ENCODE measurements at regions not wholly inside any gene's neighbourhood (a gene's known extent, or its start where the extent isn't known, plus 50 kb on each side); places are given as distances from the start of the nearest gene placed in this dataset.
"Not testable (repeated sequence)": the region's sequence is repeated elsewhere in the genome, so short reads cannot be mapped to it uniquely, and the experiment has no call there.

DNA sequence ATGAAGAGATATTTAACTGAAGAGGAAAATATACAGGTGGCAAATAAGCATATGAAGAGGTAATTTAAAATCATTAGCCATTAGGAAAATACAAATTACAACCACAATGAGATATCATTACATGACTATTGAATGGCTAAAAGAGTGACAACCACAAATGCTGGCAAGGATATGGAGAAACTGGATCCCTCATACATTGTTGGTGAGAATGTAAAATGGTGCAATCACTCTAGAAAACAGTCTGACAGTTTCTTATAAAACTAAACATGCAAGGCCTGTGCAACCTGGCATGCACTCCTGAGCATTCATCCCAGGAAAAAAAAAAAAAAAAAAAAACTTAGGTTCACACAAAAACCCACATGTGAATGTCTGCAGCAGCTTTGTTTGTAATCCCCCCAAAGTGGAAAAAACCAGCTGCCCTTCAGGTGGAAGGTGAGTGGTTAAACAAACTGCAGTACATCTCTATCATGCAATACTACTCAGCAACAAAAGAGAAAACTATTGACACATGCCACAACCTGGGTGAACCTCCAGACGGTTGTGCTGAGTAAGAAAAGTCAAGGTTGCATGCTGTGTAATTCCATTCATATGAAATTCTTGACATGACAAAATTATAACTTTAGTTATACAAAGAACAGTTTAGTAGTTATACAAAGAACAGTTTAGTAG is 189.2 kb upstream of the IRF2BP2 start:
- H3K4me1 Mint-ChIP-seq (ENCODE audit: unreplicated experiment); DNase-seq (ENCODE audit: low spot score); H3K36me3 Mint-ChIP-seq (ENCODE audit: low read depth, unreplicated experiment); H3K4me3 Mint-ChIP-seq (ENCODE audit: unreplicated experiment); H3K27ac Mint-ChIP-seq (ENCODE audit: unreplicated experiment); H3K27me3 Mint-ChIP-seq (ENCODE audit: unreplicated experiment); H3K9me3 Mint-ChIP-seq (ENCODE audit: unreplicated experiment): not testable (repeated sequence)

DNA sequence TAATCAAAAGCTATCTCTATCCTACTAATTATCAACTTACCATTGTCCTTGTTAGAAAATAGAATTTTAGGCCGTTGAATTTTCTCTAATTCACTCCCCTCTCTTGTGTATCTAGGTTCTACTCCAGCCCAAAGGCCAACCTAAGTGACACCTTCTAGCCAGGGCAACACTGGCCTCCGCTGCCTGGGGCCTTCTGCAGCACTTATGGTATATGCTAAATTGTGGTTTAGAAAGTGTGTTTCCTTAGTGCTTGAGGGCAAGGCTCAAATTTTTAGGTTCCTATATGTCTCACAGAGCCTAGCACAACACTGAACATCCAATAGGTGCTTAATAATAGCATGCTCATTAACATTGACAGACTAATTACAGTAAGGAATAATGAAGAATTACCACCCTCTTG is 187.2 kb upstream of the IRF2BP2 start:
- H3K27ac Mint-ChIP-seq (ENCODE audit: unreplicated experiment); H3K4me1 Mint-ChIP-seq (ENCODE audit: unreplicated experiment); H3K36me3 Mint-ChIP-seq (ENCODE audit: low read depth, unreplicated experiment); DNase-seq (ENCODE audit: low spot score); H3K4me3 Mint-ChIP-seq (ENCODE audit: unreplicated experiment); H3K9me3 Mint-ChIP-seq (ENCODE audit: unreplicated experiment); H3K27me3 Mint-ChIP-seq (ENCODE audit: unreplicated experiment): not testable (repeated sequence)

DNA sequence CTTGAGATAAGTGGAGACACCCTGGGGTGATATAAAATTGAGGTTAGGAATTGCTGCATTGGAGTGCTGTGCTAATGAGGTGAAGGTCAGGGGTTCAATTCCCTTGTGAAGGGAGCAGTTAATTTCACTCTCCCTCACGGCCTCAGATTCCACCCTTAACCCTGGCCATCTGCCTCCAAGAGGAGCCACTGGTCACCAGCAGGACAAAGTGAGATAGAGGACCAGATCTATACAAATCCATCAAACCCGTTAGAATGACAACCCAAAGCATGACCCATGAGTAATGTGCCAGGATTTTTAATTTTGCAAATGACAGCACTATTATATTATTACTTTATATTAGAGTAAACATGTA is 186.4 kb upstream of the IRF2BP2 start:
- H3K4me3 Mint-ChIP-seq (ENCODE audit: unreplicated experiment); H3K36me3 Mint-ChIP-seq (ENCODE audit: low read depth, unreplicated experiment); H3K27ac Mint-ChIP-seq (ENCODE audit: unreplicated experiment); H3K9me3 Mint-ChIP-seq (ENCODE audit: unreplicated experiment); H3K4me1 Mint-ChIP-seq (ENCODE audit: unreplicated experiment); H3K27me3 Mint-ChIP-seq (ENCODE audit: unreplicated experiment); DNase-seq (ENCODE audit: low spot score): not testable (repeated sequence)

DNA sequence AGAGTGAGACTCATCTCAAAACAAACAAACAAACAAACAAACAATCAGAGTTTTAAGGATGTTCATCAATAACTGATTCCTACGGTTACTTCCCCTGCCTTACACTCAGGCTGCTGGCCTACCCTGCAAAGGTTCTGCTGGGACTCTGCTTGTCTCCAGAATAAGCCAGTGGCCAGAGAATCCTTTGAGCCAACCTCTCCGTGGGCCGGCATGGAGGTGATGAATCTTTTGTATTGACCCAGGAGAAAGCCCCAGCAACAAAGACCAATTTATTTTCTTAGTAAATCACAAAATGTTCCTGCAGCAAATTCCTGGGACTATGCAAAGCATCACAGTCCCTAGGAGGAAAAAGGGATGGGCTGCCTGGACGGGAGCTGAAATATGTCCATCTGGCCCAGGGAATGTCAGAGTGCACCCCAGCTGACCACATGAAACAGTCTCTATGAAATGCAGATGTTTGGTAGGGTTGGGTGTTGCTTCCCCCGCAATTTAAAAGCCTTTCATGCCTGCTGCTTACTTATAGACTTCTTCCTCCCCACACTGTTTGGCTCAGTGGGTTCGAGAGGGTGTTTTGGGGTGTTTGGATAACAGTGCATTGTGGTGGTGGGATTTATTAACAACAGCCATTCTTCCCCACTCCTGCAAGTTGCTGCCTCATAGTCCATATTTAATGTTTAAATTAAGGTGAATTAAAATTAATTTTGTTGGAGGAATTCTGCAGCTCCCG is 185.9 kb upstream of the IRF2BP2 start:
- H3K27ac Mint-ChIP-seq (ENCODE audit: unreplicated experiment); H3K9me3 Mint-ChIP-seq (ENCODE audit: unreplicated experiment); H3K4me1 Mint-ChIP-seq (ENCODE audit: unreplicated experiment); H3K36me3 Mint-ChIP-seq (ENCODE audit: low read depth, unreplicated experiment); DNase-seq (ENCODE audit: low spot score); H3K4me3 Mint-ChIP-seq (ENCODE audit: unreplicated experiment); H3K27me3 Mint-ChIP-seq (ENCODE audit: unreplicated experiment): not testable (repeated sequence)

DNA sequence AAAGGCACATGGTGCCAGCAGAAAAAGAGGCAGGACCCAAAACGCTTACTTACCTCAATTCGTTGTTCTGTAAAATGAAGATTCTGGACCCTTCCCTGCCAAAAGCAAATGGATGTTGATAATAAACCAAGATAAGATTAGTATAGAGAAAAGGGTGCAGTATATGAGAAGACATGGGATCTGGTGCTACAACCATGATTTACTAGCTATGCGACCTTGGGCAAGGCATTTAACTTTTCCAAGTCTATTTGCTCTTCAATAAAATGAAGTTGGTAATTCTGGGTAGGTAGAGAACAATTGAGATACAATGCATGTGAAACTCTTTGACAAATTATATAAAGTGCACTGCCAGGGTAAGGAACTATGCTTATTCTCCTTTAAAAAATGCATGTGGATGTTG is 185.0 kb upstream of the IRF2BP2 start:
- not testable (repeated sequence) for H3K4me1 Mint-ChIP-seq (ENCODE audit: unreplicated experiment); H3K27me3 Mint-ChIP-seq (ENCODE audit: unreplicated experiment); DNase-seq (ENCODE audit: low spot score); H3K36me3 Mint-ChIP-seq (ENCODE audit: low read depth, unreplicated experiment); H3K9me3 Mint-ChIP-seq (ENCODE audit: unreplicated experiment); H3K27ac Mint-ChIP-seq (ENCODE audit: unreplicated experiment); H3K4me3 Mint-ChIP-seq (ENCODE audit: unreplicated experiment)

DNA sequence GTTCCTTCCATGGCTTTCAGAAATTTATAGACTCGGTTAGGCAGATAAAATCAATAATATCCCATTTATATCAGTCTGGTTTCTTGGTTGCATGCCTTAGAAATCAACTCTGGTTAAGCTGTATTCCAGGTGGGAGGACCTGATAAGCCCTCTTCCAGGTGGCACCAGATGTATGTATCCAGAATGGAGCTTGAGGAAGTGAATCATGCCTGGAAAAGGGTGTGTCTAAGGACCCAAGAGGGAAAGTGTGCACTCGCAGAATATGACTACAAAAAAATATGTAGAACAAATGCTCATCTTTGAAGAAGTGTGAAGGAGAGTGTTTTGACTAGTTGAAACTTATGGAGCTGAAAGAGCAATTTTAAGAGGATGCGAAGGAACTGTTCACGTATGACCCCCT is 184.5 kb upstream of the IRF2BP2 start:
- not testable (repeated sequence) for H3K27ac Mint-ChIP-seq (ENCODE audit: unreplicated experiment); H3K9me3 Mint-ChIP-seq (ENCODE audit: unreplicated experiment); H3K36me3 Mint-ChIP-seq (ENCODE audit: low read depth, unreplicated experiment); H3K4me1 Mint-ChIP-seq (ENCODE audit: unreplicated experiment); H3K27me3 Mint-ChIP-seq (ENCODE audit: unreplicated experiment); DNase-seq (ENCODE audit: low spot score); H3K4me3 Mint-ChIP-seq (ENCODE audit: unreplicated experiment)

DNA sequence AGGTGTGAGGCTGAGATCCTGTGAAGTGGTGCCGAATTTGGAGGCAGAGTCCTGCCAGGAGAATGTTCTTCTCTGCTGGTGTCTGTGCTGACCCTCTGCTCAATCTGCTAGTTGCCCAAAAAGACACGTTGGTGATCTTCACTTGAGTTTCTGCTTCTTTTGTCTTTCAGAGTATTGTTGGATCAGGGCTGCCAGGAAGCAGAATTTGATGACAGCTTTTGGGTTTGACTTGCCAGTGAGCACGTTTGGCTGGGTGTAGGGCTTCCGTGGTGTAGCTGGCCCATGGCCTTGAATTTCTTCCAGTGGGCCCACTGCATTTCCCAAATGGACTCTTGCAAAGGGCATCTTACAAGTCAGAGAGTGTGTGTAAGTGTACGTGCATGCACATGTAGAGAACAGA is 183.9 kb upstream of the IRF2BP2 start:
- H3K9me3 Mint-ChIP-seq (ENCODE audit: unreplicated experiment); H3K36me3 Mint-ChIP-seq (ENCODE audit: low read depth, unreplicated experiment); H3K4me1 Mint-ChIP-seq (ENCODE audit: unreplicated experiment); H3K27me3 Mint-ChIP-seq (ENCODE audit: unreplicated experiment); DNase-seq (ENCODE audit: low spot score); H3K27ac Mint-ChIP-seq (ENCODE audit: unreplicated experiment); H3K4me3 Mint-ChIP-seq (ENCODE audit: unreplicated experiment): not testable (repeated sequence)

DNA sequence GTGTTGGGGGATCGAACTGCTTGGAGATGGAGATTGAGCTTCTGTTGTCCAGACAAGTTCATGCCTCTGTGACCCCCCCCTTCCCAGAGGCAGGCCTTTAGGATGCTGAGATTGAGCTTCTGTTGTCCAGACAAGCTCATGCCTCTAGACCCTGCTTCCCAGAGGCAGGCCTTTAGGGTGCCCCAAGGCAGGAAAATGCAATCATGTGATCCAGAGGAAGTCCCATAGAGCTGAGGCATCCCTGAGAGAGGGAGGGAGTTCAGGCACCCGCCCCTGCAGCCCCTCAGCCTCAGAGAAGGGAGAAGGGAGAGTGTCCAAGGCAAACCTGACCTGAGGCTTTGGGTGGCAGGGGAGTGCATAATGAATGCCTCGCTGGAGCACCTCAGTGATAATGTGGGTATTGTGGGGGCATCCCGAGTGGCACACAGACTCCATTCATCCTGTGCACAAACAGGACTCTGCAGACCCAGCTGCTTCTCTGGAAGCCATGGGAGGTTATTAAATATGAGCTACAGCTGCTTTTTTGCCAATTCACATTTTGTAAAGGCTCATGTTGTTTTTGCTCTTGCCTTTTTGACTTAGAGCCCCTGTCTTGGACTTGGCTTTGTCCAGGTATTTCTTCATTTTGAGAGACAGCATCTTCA is 182.4 kb upstream of the IRF2BP2 start:
- not testable (repeated sequence) for H3K27ac Mint-ChIP-seq (ENCODE audit: unreplicated experiment); H3K36me3 Mint-ChIP-seq (ENCODE audit: low read depth, unreplicated experiment); DNase-seq (ENCODE audit: low spot score); H3K4me3 Mint-ChIP-seq (ENCODE audit: unreplicated experiment); H3K9me3 Mint-ChIP-seq (ENCODE audit: unreplicated experiment); H3K27me3 Mint-ChIP-seq (ENCODE audit: unreplicated experiment); H3K4me1 Mint-ChIP-seq (ENCODE audit: unreplicated experiment)

DNA sequence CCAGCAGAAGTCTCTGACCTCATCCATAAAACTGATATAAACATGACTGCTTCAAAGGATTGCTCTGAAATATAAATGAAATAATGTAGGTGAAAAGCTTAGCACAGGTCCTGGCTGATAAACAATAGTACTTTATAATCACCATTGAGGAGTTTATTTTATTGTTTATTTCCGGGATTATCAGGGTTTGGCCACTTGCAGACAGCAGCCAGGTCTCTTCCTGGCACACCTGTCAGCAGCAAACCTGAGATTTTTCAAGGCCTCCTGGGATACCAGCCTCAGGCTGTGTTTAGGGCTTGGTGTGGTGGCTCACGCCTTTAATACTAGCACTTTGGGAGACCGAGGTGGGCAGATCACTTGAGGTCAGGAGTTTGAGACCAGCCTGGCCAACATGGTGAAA is 181.6 kb upstream of the IRF2BP2 start:
- H3K27ac Mint-ChIP-seq (ENCODE audit: unreplicated experiment); H3K36me3 Mint-ChIP-seq (ENCODE audit: low read depth, unreplicated experiment); H3K4me1 Mint-ChIP-seq (ENCODE audit: unreplicated experiment); H3K9me3 Mint-ChIP-seq (ENCODE audit: unreplicated experiment); DNase-seq (ENCODE audit: low spot score); H3K27me3 Mint-ChIP-seq (ENCODE audit: unreplicated experiment); H3K4me3 Mint-ChIP-seq (ENCODE audit: unreplicated experiment): not testable (repeated sequence)

DNA sequence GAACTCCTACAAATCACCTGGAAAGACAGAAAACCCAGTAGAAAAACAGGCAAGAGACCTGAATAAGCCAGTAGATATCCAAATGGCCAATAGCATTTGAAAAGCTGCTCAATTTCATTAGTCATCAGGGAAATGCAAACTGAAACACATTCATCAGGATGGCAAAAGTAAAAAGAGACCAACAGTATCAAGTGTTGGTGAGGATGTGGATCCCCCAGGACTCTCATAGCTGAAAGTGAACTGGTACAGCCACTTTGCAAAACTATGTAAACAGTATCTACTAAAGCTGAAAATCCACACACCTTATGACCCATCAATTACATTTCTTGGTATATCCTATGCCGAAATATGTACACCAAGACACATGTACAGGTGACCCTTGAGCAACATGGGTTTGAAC is 180.4 kb upstream of the IRF2BP2 start:
- H3K27ac Mint-ChIP-seq (ENCODE audit: unreplicated experiment); H3K4me1 Mint-ChIP-seq (ENCODE audit: unreplicated experiment); H3K9me3 Mint-ChIP-seq (ENCODE audit: unreplicated experiment); H3K4me3 Mint-ChIP-seq (ENCODE audit: unreplicated experiment); DNase-seq (ENCODE audit: low spot score); H3K36me3 Mint-ChIP-seq (ENCODE audit: low read depth, unreplicated experiment); H3K27me3 Mint-ChIP-seq (ENCODE audit: unreplicated experiment): not testable (repeated sequence)

DNA sequence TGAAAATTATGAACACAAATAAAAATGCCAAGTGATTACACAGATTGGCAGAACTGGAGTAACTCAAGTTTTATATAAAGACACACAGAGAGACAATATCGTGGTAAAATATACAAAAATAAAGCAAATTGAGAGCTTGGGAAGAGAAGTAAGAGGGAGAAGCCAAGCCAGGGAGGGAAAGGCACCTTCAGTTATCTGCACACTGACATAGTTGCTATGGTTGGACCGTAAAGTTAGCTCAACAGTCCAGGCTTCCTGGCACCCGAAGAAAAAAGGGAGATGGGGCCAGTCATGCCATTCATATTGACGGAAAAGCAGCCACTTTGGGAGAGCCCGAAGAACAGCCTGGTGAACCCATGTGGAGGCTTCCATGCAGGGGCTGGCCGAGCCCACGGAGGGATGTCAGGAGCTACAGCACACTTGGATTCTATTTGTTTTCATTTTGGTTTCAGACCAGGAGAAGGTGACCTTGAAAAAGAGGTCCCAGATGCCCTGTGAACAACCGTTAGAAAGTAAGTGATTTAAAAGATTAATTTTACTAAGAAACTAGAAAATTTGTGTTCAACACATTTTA is 177.1 kb upstream of the IRF2BP2 start:
- H3K9me3 Mint-ChIP-seq (ENCODE audit: unreplicated experiment); H3K27ac Mint-ChIP-seq (ENCODE audit: unreplicated experiment); H3K4me3 Mint-ChIP-seq (ENCODE audit: unreplicated experiment); H3K36me3 Mint-ChIP-seq (ENCODE audit: low read depth, unreplicated experiment); H3K4me1 Mint-ChIP-seq (ENCODE audit: unreplicated experiment); DNase-seq (ENCODE audit: low spot score); H3K27me3 Mint-ChIP-seq (ENCODE audit: unreplicated experiment): not testable (repeated sequence)

DNA sequence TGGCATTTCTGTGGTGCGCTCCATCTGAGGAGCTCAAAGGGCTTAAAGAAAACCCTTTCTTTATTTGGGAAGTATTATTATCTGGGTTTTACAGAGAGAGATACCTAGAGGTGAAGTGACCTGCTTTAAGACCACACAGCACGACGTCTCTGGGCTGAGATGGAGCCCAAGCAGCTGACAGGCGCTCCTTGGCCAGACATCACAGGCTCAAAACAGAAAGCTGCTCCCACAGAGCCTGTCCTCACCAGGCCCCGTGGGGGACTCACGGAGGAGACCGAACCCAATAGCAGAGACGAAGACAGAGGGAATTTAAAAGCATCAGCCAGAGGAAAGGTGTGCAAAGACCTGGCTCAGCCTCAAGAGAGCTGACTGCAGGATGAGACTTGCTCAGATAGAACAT is 175.9 kb upstream of the IRF2BP2 start:
- not testable (repeated sequence) for H3K9me3 Mint-ChIP-seq (ENCODE audit: unreplicated experiment); H3K4me1 Mint-ChIP-seq (ENCODE audit: unreplicated experiment); DNase-seq (ENCODE audit: low spot score); H3K36me3 Mint-ChIP-seq (ENCODE audit: low read depth, unreplicated experiment); H3K4me3 Mint-ChIP-seq (ENCODE audit: unreplicated experiment); H3K27me3 Mint-ChIP-seq (ENCODE audit: unreplicated experiment); H3K27ac Mint-ChIP-seq (ENCODE audit: unreplicated experiment)
